ENCODE measurements at regions not wholly inside any gene's neighbourhood (a gene's known extent, or its start where the extent isn't known, plus 50 kb on each side); places are given as distances from the start of the nearest gene placed in this dataset.

DNA sequence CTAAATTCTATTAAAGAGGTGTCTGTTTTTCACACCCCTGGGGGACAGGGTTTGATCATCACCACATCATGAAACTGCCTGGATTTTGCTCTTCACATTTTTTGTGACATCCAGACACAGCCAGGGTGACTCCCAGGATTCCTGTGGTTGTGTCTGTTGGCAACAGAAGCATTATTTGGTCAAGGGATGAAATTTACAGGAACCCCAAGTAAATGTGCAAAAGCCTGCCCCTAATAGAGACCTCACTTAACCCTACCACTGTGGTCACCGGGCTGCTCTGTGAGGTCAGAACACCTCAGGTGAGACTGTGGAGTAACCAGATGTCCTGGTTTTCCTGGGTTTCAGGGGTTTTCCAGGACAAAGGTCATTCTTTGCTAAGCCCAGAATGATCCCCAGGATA, 103.8 kb downstream of the DAD1 start:
- DNase-seq: no peak
- Mint-ChIP-seq H3K4me1 (ENCODE audit: low read depth) (no peaks in the 10 kb centered on the region), H3K27ac (peak overlapping the region; percentile 98), H3K9me3 (no peaks in the 10 kb centered on the region), H3K27me3 (no peaks in the 10 kb centered on the region), H3K4me3 (peak overlapping the region; percentile 87), H3K36me3 (peaks cover 60% of the 10 kb centered on the region)
- CTCF ChIA-PET: no interaction called here
- POLR2A ChIA-PET: interaction anchor here (1.1 to 29.3 kb wide), 3 partner anchors 24 to 444 kb away, joined by 3 to 639 read pairs (median 4); no protein-coding TSS in a partner anchor
- intact Hi-C loops (cut with micrococcal nuclease): no loop called here

GRCh38 chr14:22484632-22485031, 104.4 kb downstream of the DAD1 start:
- H3K4me1 Mint-ChIP-seq (ENCODE audit: low read depth): no peaks in the 10 kb centered on the region
- peaks cover 55% of the 10 kb centered on the region for H3K36me3 Mint-ChIP-seq
- DNase-seq: no peak
- POLR2A ChIA-PET: interaction anchor here (0.7 to 29.3 kb wide), 6 partner anchors 9 to 444 kb away, joined by 3 to 639 read pairs (median 4); partner anchors contain the start of gene DAD1
- intact Hi-C loops (cut with micrococcal nuclease): no loop called here
- H3K9me3 Mint-ChIP-seq: no peaks in the 10 kb centered on the region
- H3K27me3 Mint-ChIP-seq: no peaks in the 10 kb centered on the region
- CTCF ChIA-PET: no interaction called here
- H3K27ac Mint-ChIP-seq: peak overlapping the region; percentile 98
- peak overlapping the region; percentile 87 for H3K4me3 Mint-ChIP-seq

DNA sequence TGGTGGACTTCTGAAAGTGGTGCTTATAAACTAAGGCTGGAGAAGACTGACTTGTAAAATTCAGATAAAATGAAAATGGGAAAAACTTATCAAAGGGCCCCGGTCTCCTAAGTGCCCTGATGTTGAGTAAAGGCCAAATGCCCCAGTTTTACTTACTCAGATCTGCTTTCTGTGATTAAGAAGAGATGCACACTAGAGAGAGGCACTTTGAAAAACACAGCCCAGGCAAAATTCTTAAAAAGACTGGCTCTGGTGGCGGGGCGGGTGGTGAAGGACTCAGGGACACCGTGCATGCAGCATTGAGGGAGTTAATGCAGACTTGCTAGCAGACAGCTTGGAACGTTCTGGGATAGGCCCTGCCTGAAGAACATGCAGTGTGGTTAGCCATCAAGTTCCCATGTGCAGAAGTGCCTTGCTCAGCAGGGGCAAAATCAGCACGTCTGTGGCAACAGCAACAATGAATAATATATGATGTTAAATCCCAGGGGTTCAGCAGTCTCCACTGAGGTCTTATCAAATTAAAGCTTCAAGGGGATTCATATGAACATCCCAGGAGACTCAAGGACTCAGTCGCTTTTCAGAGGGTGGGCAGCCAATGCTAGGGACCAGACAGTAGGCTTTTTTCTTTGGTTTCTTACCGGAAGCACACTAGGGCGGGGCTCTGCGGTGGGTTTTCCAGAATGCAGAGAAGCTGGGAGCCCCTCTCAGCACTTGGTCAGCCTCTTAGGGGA, 105.0 kb downstream of the DAD1 start:
- DNase-seq: no peak
- Mint-ChIP-seq H3K4me1 (ENCODE audit: low read depth) (no peaks in the 10 kb centered on the region), H3K4me3 (peak overlapping the region; percentile 87), H3K36me3 (peaks cover 49% of the 10 kb centered on the region), H3K9me3 (no peaks in the 10 kb centered on the region), H3K27me3 (no peaks in the 10 kb centered on the region), H3K27ac (peak overlapping the region; percentile 98)
- intact Hi-C loops (cut with micrococcal nuclease): no loop called here
- ChIA-PET CTCF (no interaction called here), POLR2A (interaction anchor here (0.7 to 29.3 kb wide), 5 partner anchors 10 to 281 kb away, joined by 3 to 639 read pairs (median 4); partner anchors contain the start of gene DAD1)

GRCh38 chr14:22482782-22483553, 106.1 kb downstream of the DAD1 start:
- H3K9me3 Mint-ChIP-seq: no peaks in the 10 kb centered on the region
- H3K36me3 Mint-ChIP-seq: peaks cover 40% of the 10 kb centered on the region
- no peak for DNase-seq
- intact Hi-C loops (cut with micrococcal nuclease): no loop called here
- H3K27ac Mint-ChIP-seq: peak overlapping the region; percentile 98
- H3K4me3 Mint-ChIP-seq: peak overlapping the region; percentile 87
- no peaks in the 10 kb centered on the region for H3K4me1 Mint-ChIP-seq (ENCODE audit: low read depth)
- H3K27me3 Mint-ChIP-seq: no peaks in the 10 kb centered on the region
- POLR2A ChIA-PET: interaction anchor here (1.3 to 29.3 kb wide), 2 partner anchors 13 to 26 kb away, joined by 5 to 639 read pairs; no protein-coding TSS in a partner anchor
- CTCF ChIA-PET: interaction anchor here (0.9 to 1.1 kb wide), 2 partner anchors 9 to 28 kb away, joined by 4 read pairs; no protein-coding TSS in a partner anchor

GRCh38 chr14:22482085-22482694, 106.8 kb downstream of the DAD1 start:
- CTCF ChIA-PET: interaction anchor here (0.9 to 1.1 kb wide), 2 partner anchors 10 to 28 kb away, joined by 4 read pairs; no protein-coding TSS in a partner anchor
- Mint-ChIP-seq H3K36me3 (peaks cover 34% of the 10 kb centered on the region), H3K4me1 (ENCODE audit: low read depth) (no peaks in the 10 kb centered on the region), H3K27ac (peak overlapping the region; percentile 98), H3K27me3 (no peaks in the 10 kb centered on the region), H3K9me3 (no peaks in the 10 kb centered on the region), H3K4me3 (peak overlapping the region; percentile 73)
- intact Hi-C loops (cut with micrococcal nuclease): no loop called here
- POLR2A ChIA-PET: interaction anchor here (1.3 to 29.3 kb wide), 2 partner anchors 14 to 27 kb away, joined by 5 to 639 read pairs; no protein-coding TSS in a partner anchor
- DNase-seq: no peak

- peak overlapping the region; percentile 98 for H3K27ac Mint-ChIP-seq
- CTCF ChIA-PET: interaction anchor here (1.1 kb wide), 1 partner anchor 10 kb away, joined by 4 read pairs; no protein-coding TSS in a partner anchor
- intact Hi-C loops (cut with micrococcal nuclease): no loop called here
Observed at GRCh38 chr14:22481546-22481945, 107.5 kb downstream of the DAD1 start.

GRCh38 chr14:22479776-22480464, 109.1 kb downstream of the DAD1 start:
- no peaks in the 10 kb centered on the region for H3K27me3 Mint-ChIP-seq
- intact Hi-C loops (cut with micrococcal nuclease): no loop called here
- H3K9me3 Mint-ChIP-seq: no peaks in the 10 kb centered on the region
- POLR2A ChIA-PET: interaction anchor here (0.8 to 1.3 kb wide), 5 partner anchors 8 to 501 kb away, joined by 3 to 4 read pairs (median 3); no protein-coding TSS in a partner anchor
- peak overlapping the region; percentile 98 for H3K27ac Mint-ChIP-seq
- peaks cover 22% of the 10 kb centered on the region for H3K36me3 Mint-ChIP-seq
- peak overlapping the region; percentile 74 for H3K4me3 Mint-ChIP-seq
- DNase-seq: no peak
- CTCF ChIA-PET: no interaction called here
- H3K4me1 Mint-ChIP-seq (ENCODE audit: low read depth): no peaks in the 10 kb centered on the region

More at GRCh38 chr14:22481546-22481945, 107.5 kb downstream of the DAD1 start:
- no peak for DNase-seq
- peak overlapping the region; percentile 73 for H3K4me3 Mint-ChIP-seq
- no peaks in the 10 kb centered on the region for H3K4me1 Mint-ChIP-seq (ENCODE audit: low read depth)
- no peaks in the 10 kb centered on the region for H3K27me3 Mint-ChIP-seq
- H3K9me3 Mint-ChIP-seq: no peaks in the 10 kb centered on the region
- POLR2A ChIA-PET: interaction anchor here (1.3 to 29.3 kb wide), 2 partner anchors 14 to 27 kb away, joined by 5 to 639 read pairs; no protein-coding TSS in a partner anchor
- peaks cover 28% of the 10 kb centered on the region for H3K36me3 Mint-ChIP-seq

- Mint-ChIP-seq H3K4me3 (peak overlapping the region; percentile 74), H3K9me3 (no peaks in the 10 kb centered on the region), H3K36me3 (peaks cover 20% of the 10 kb centered on the region), H3K4me1 (ENCODE audit: low read depth) (no peaks in the 10 kb centered on the region), H3K27ac (peak overlapping the region; percentile 98), H3K27me3 (no peaks in the 10 kb centered on the region)
- no peak for DNase-seq
- CTCF ChIA-PET: no interaction called here
- POLR2A ChIA-PET: interaction anchor here (0.9 to 1.3 kb wide), 4 partner anchors 9 to 31 kb away, joined by 3 to 4 read pairs (median 3); no protein-coding TSS in a partner anchor
- intact Hi-C loops (cut with micrococcal nuclease): no loop called here
Observed at GRCh38 chr14:22479132-22479531, 109.9 kb downstream of the DAD1 start.

DNA sequence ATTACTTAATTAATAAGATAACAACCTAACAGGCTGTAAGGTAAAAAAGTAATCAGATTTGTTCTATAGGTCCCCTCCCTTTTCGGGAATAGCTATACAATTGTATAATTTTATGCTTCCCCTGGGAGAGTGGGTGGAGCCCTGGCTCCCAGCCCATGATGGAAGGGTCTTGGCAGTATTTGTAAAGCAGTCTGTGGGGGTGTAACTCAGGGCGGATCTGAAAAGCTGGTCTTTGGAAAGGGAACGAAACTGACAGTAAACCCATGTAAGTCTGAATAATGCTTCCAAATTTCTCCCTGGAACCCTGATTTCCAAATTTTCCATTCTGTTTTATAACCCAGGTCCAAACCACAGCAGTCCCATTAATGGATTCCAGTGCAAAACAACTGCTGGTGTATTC, 110.4 kb downstream of the DAD1 start:
- peak overlapping the region; percentile 98 for H3K27ac Mint-ChIP-seq
- H3K9me3 Mint-ChIP-seq: no peaks in the 10 kb centered on the region
- POLR2A ChIA-PET: interaction anchor here (0.6 to 1.3 kb wide), 4 partner anchors 9 to 33 kb away, joined by 3 to 4 read pairs (median 3); no protein-coding TSS in a partner anchor
- DNase-seq: no peak
- intact Hi-C loops (cut with micrococcal nuclease): no loop called here
- H3K36me3 Mint-ChIP-seq: peaks cover 15% of the 10 kb centered on the region
- CTCF ChIA-PET: no interaction called here
- H3K4me3 Mint-ChIP-seq: peak overlapping the region; percentile 74
- no peaks in the 10 kb centered on the region for H3K27me3 Mint-ChIP-seq
- H3K4me1 Mint-ChIP-seq (ENCODE audit: low read depth): no peaks in the 10 kb centered on the region

- H3K27ac Mint-ChIP-seq: no peak overlapping the region
- no peaks in the 10 kb centered on the region for H3K4me1 Mint-ChIP-seq (ENCODE audit: low read depth)
- ChIA-PET POLR2A (interaction anchor here (0.6 to 1.3 kb wide), 3 partner anchors 14 to 34 kb away, joined by 3 read pairs; no protein-coding TSS in a partner anchor), CTCF (no interaction called here)
- H3K36me3 Mint-ChIP-seq: peaks cover 12% of the 10 kb centered on the region
- no peak overlapping the region for H3K4me3 Mint-ChIP-seq
- H3K27me3 Mint-ChIP-seq: no peaks in the 10 kb centered on the region
- intact Hi-C loops (cut with micrococcal nuclease): no loop called here
- no peak for DNase-seq
- no peaks in the 10 kb centered on the region for H3K9me3 Mint-ChIP-seq
Observed at GRCh38 chr14:22478247-22478646, 110.8 kb downstream of the DAD1 start.

- CTCF ChIA-PET: no interaction called here
- Mint-ChIP-seq H3K27me3 (no peaks in the 10 kb centered on the region), H3K36me3 (peaks cover 12% of the 10 kb centered on the region), H3K27ac (peak overlapping the region; percentile 67), H3K4me1 (ENCODE audit: low read depth) (no peaks in the 10 kb centered on the region), H3K9me3 (no peaks in the 10 kb centered on the region), H3K4me3 (peak overlapping the region; percentile 39)
- no peak for DNase-seq
- POLR2A ChIA-PET: interaction anchor here (1.3 to 1.9 kb wide), 3 partner anchors 10 to 32 kb away, joined by 3 to 4 read pairs (median 4); no protein-coding TSS in a partner anchor
- intact Hi-C loops (cut with micrococcal nuclease): no loop called here
Observed at GRCh38 chr14:22477569-22478194, 111.3 kb downstream of the DAD1 start.
